ENCODE measurements at regions not wholly inside any gene's neighbourhood (a gene's known extent, or its start where the extent isn't known, plus 50 kb on each side); places are given as distances from the start of the nearest gene placed in this dataset.

GRCh38 chr12:67370979-67371378 lies 101.8 kb downstream of the CAND1 start:
- TF ChIP-seq POLR2A (IDR thresholded peaks at IDR 0.05) (no peak), CTCF (IDR thresholded peaks at IDR 0.05 in 8 of 11, conservative IDR thresholded peaks at IDR 0.05 in 3 of 11) (no peak), POLR2AphosphoS5 (IDR thresholded peaks at IDR 0.05) (no peak)

Data from spleen (tissue), 7 donors.